ENCODE measurements at regions not wholly inside any gene's neighbourhood (a gene's known extent, or its start where the extent isn't known, plus 50 kb on each side); places are given as distances from the start of the nearest gene placed in this dataset.

GRCh38 chr7:81533931-81534330, 235.9 kb downstream of the HGF start:
- Histone ChIP-seq H3K27me3 (ENCODE audit: insufficient read depth, insufficient read length) (no peaks in the 10 kb centered on the region), H3K4me1 (ENCODE audit: insufficient read depth, insufficient read length) (no peaks in the 10 kb centered on the region), H3K9me3 (ENCODE audit: insufficient read depth, low read length) (no peaks in the 10 kb centered on the region), H3K36me3 (ENCODE audit: insufficient read depth, insufficient read length, low read length) (no peaks in the 10 kb centered on the region), H3K9ac (ENCODE audit: insufficient read length, low read depth) (no peak overlapping the region), H3K4me3 (ENCODE audit: insufficient read length, low read depth) (no peak overlapping the region)
- DNase-seq (ENCODE audit: low read depth, low spot score), result no peak
- TF ChIP-seq ZNF274 (IDR thresholded peaks at IDR 0.05; ENCODE audit: low read depth, low read length), result no peak
- TF ChIP-seq SUZ12 (IDR thresholded peaks at IDR 0.05; ENCODE audit: extremely low read depth, insufficient read depth, insufficient read length), result no peak
- TF ChIP-seq YY1 (IDR thresholded peaks at IDR 0.05; ENCODE audit: insufficient read depth, insufficient read length), result no peak

GRCh38 chr7:81533426-81533825, 236.4 kb downstream of the HGF start:
- H3K9ac ChIP-seq (ENCODE audit: insufficient read length, low read depth), result no peak overlapping the region
- H3K27me3 ChIP-seq (ENCODE audit: insufficient read depth, insufficient read length), result no peaks in the 10 kb centered on the region
- no peak for TF ChIP-seq YY1 (IDR thresholded peaks at IDR 0.05; ENCODE audit: insufficient read depth, insufficient read length)
- TF ChIP-seq ZNF274 (IDR thresholded peaks at IDR 0.05; ENCODE audit: low read depth, low read length), result no peak
- TF ChIP-seq SUZ12 (IDR thresholded peaks at IDR 0.05; ENCODE audit: extremely low read depth, insufficient read depth, insufficient read length), result no peak
- H3K9me3 ChIP-seq (ENCODE audit: insufficient read depth, low read length), result no peaks in the 10 kb centered on the region
- H3K4me3 ChIP-seq (ENCODE audit: insufficient read length, low read depth), result no peak overlapping the region
- no peak for DNase-seq (ENCODE audit: low read depth, low spot score)
- no peaks in the 10 kb centered on the region for H3K4me1 ChIP-seq (ENCODE audit: insufficient read depth, insufficient read length)
- H3K36me3 ChIP-seq (ENCODE audit: insufficient read depth, insufficient read length, low read length), result no peaks in the 10 kb centered on the region

DNA sequence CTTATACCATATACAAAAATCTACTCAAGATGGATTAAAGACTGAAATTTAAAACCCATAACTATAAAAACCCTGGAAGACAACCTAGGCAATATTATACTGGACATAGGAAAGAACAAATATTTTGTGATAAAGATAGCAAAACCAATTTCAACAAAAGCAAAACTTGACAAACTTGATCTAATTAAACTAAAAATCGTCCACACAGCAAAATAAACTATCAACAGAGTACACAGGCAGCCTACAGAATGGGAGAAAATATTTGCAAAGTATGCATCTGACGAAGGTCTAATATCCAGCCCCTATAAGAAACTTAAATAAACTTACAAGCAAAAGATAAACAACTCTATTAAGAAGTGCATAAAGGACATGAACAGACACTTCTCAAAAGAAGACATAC, 240.1 kb downstream of the HGF start:
- Histone ChIP-seq H3K4me3 (ENCODE audit: insufficient read length, low read depth) (no peak overlapping the region), H3K4me1 (ENCODE audit: insufficient read depth, insufficient read length) (no peaks in the 10 kb centered on the region), H3K9me3 (ENCODE audit: insufficient read depth, low read length) (no peaks in the 10 kb centered on the region), H3K27me3 (ENCODE audit: insufficient read depth, insufficient read length) (no peaks in the 10 kb centered on the region), H3K9ac (ENCODE audit: insufficient read length, low read depth) (no peak overlapping the region), H3K36me3 (ENCODE audit: insufficient read depth, insufficient read length, low read length) (no peaks in the 10 kb centered on the region)
- no peak for DNase-seq (ENCODE audit: low read depth, low spot score)
- TF ChIP-seq SUZ12 (IDR thresholded peaks at IDR 0.05; ENCODE audit: extremely low read depth, insufficient read depth, insufficient read length) (no peak), YY1 (IDR thresholded peaks at IDR 0.05; ENCODE audit: insufficient read depth, insufficient read length) (no peak), ZNF274 (IDR thresholded peaks at IDR 0.05; ENCODE audit: low read depth, low read length) (no peak)

- Histone ChIP-seq H3K4me3 (ENCODE audit: insufficient read length, low read depth) (no peak overlapping the region), H3K9ac (ENCODE audit: insufficient read length, low read depth) (no peak overlapping the region), H3K36me3 (ENCODE audit: insufficient read depth, insufficient read length, low read length) (no peaks in the 10 kb centered on the region), H3K4me1 (ENCODE audit: insufficient read depth, insufficient read length) (no peaks in the 10 kb centered on the region), H3K9me3 (ENCODE audit: insufficient read depth, low read length) (no peaks in the 10 kb centered on the region), H3K27me3 (ENCODE audit: insufficient read depth, insufficient read length) (no peaks in the 10 kb centered on the region)
- TF ChIP-seq SUZ12 (IDR thresholded peaks at IDR 0.05; ENCODE audit: extremely low read depth, insufficient read depth, insufficient read length) (no peak), YY1 (IDR thresholded peaks at IDR 0.05; ENCODE audit: insufficient read depth, insufficient read length) (no peak)
- no peak for DNase-seq (ENCODE audit: low read depth, low spot score)
These were observed 242.2 kb downstream of the HGF start for GRCh38 chr7:81527651-81528050.

DNA sequence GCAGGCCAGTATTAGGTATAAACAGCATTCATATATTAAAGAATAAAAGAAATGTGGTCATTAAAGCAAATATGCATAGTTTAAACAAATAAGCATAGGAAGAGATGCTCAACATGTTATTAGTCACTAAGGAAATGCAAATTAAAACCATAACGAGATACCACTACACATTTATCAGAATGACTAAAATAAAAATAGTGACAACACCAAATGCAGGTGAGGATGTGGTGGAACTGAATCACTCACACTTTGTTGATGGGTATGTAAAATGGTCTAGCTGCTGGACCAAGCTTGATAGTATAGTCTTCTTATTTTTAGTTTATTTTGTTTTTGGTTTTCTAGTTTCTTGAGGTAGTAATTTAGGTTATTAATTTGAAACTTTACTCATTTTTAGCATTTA, 242.9 kb downstream of the HGF start:
- Histone ChIP-seq H3K4me3 (ENCODE audit: insufficient read length, low read depth) (no peak overlapping the region), H3K9me3 (ENCODE audit: insufficient read depth, low read length) (no peaks in the 10 kb centered on the region), H3K36me3 (ENCODE audit: insufficient read depth, insufficient read length, low read length) (no peaks in the 10 kb centered on the region), H3K4me1 (ENCODE audit: insufficient read depth, insufficient read length) (no peaks in the 10 kb centered on the region), H3K27me3 (ENCODE audit: insufficient read depth, insufficient read length) (no peaks in the 10 kb centered on the region), H3K9ac (ENCODE audit: insufficient read length, low read depth) (no peak overlapping the region)
- no peak for TF ChIP-seq SUZ12 (IDR thresholded peaks at IDR 0.05; ENCODE audit: extremely low read depth, insufficient read depth, insufficient read length)
- no peak for TF ChIP-seq YY1 (IDR thresholded peaks at IDR 0.05; ENCODE audit: insufficient read depth, insufficient read length)
- TF ChIP-seq ZNF274 (IDR thresholded peaks at IDR 0.05; ENCODE audit: low read depth, low read length), result no peak
- no peak for DNase-seq (ENCODE audit: low read depth, low spot score)

DNA sequence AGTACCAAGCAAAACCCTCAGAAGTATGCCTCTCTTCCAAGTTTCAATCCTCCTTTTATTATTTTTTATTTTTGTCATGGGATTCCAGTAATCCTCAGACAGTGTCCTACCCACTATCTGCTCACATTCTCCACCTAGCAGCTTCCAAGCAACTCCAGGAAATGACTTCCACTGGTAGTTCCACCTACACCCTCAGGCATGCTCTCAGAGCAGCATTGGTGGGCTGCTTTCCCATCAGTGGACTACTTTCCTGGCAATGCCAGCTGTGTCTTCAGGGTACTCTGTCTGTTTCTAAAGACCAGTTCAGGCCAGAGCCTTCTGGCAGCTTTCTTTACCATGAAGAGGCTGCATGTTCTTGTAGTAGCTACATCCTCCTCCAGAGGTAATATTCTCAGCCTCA, 244.0 kb downstream of the HGF start:
- DNase-seq (ENCODE audit: low read depth, low spot score), result no peak
- Histone ChIP-seq H3K4me3 (ENCODE audit: insufficient read length, low read depth) (no peak overlapping the region), H3K4me1 (ENCODE audit: insufficient read depth, insufficient read length) (no peaks in the 10 kb centered on the region), H3K27me3 (ENCODE audit: insufficient read depth, insufficient read length) (no peaks in the 10 kb centered on the region), H3K9ac (ENCODE audit: insufficient read length, low read depth) (no peak overlapping the region), H3K9me3 (ENCODE audit: insufficient read depth, low read length) (no peaks in the 10 kb centered on the region), H3K36me3 (ENCODE audit: insufficient read depth, insufficient read length, low read length) (no peaks in the 10 kb centered on the region)
- TF ChIP-seq SUZ12 (IDR thresholded peaks at IDR 0.05; ENCODE audit: extremely low read depth, insufficient read depth, insufficient read length), result no peak
- TF ChIP-seq YY1 (IDR thresholded peaks at IDR 0.05; ENCODE audit: insufficient read depth, insufficient read length), result no peak
- TF ChIP-seq ZNF274 (IDR thresholded peaks at IDR 0.05; ENCODE audit: low read depth, low read length), result no peak

DNA sequence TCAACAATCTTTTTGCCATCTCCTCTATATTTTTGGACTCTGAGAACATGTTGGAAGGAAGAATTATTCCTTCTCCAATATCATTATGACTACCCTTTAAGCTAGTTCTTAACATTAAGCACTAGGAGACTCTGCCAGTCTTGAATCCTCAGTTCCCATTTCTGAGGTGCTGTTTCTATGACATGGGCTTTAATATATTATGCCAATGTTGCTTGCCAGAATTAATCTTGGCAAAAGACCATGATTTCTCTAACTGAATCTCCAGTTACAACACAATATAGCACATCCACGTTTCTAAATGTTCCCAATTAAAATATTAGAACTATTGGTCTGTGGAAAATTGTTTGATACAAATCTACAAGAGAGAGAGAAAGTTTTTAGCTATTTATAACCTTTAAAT, 250.0 kb downstream of the HGF start:
- Histone ChIP-seq H3K27me3 (ENCODE audit: insufficient read depth, insufficient read length) (no peaks in the 10 kb centered on the region), H3K9me3 (ENCODE audit: insufficient read depth, low read length) (no peaks in the 10 kb centered on the region), H3K9ac (ENCODE audit: insufficient read length, low read depth) (no peak overlapping the region), H3K4me1 (ENCODE audit: insufficient read depth, insufficient read length) (no peaks in the 10 kb centered on the region), H3K36me3 (ENCODE audit: insufficient read depth, insufficient read length, low read length) (no peaks in the 10 kb centered on the region), H3K4me3 (ENCODE audit: insufficient read length, low read depth) (no peak overlapping the region)
- no peak for DNase-seq (ENCODE audit: low read depth, low spot score)
- TF ChIP-seq ZNF274 (IDR thresholded peaks at IDR 0.05; ENCODE audit: low read depth, low read length) (no peak), SUZ12 (IDR thresholded peaks at IDR 0.05; ENCODE audit: extremely low read depth, insufficient read depth, insufficient read length) (no peak), YY1 (IDR thresholded peaks at IDR 0.05; ENCODE audit: insufficient read depth, insufficient read length) (no peak)

- Histone ChIP-seq H3K9me3 (ENCODE audit: insufficient read depth, low read length) (no peaks in the 10 kb centered on the region), H3K27me3 (ENCODE audit: insufficient read depth, insufficient read length) (no peaks in the 10 kb centered on the region), H3K36me3 (ENCODE audit: insufficient read depth, insufficient read length, low read length) (no peaks in the 10 kb centered on the region), H3K4me3 (ENCODE audit: insufficient read length, low read depth) (no peak overlapping the region), H3K9ac (ENCODE audit: insufficient read length, low read depth) (no peak overlapping the region), H3K4me1 (ENCODE audit: insufficient read depth, insufficient read length) (no peaks in the 10 kb centered on the region)
- no peak for DNase-seq (ENCODE audit: low read depth, low spot score)
- TF ChIP-seq SUZ12 (IDR thresholded peaks at IDR 0.05; ENCODE audit: extremely low read depth, insufficient read depth, insufficient read length) (no peak), YY1 (IDR thresholded peaks at IDR 0.05; ENCODE audit: insufficient read depth, insufficient read length) (no peak), ZNF274 (IDR thresholded peaks at IDR 0.05; ENCODE audit: low read depth, low read length) (no peak)
These were observed 252.9 kb downstream of the HGF start for GRCh38 chr7:81516898-81517297.
